ENCODE measurements at regions not wholly inside any gene's neighbourhood (a gene's known extent, or its start where the extent isn't known, plus 50 kb on each side); places are given as distances from the start of the nearest gene placed in this dataset.

DNA sequence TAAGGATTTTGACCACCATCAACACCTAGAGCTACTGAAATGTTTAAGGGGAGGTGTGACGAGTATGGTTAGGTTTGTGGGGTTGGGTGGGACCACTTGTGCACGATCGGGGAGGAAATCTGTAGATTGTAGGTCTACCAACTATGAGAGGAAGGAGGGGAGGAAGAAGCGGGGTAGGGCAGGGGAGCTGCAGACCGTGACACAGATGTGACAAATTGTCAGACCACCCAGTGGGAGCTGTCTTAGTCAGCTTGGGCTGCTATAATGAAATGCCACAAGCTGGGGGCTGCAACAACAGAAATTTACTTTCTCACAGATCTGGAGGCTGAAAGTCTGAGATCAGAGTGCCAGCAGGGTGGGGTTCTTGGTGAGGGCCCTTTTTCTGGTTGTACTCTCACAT, 62.2 kb upstream of the ARGLU1 start:
- DNase-seq (ENCODE audit: low read depth): no peak
- TF ChIP-seq POLR2A (IDR thresholded peaks at IDR 0.05; ENCODE audit: extremely low read depth, insufficient read length) (no peak), CTCF (IDR thresholded peaks at IDR 0.05; ENCODE audit: low read depth, low read length) (no peak), MAX (IDR thresholded peaks at IDR 0.05; ENCODE audit: low read depth, low read length) (no peak), MYC (IDR thresholded peaks at IDR 0.05; ENCODE audit: low read depth, low read length) (no peak)

DNA sequence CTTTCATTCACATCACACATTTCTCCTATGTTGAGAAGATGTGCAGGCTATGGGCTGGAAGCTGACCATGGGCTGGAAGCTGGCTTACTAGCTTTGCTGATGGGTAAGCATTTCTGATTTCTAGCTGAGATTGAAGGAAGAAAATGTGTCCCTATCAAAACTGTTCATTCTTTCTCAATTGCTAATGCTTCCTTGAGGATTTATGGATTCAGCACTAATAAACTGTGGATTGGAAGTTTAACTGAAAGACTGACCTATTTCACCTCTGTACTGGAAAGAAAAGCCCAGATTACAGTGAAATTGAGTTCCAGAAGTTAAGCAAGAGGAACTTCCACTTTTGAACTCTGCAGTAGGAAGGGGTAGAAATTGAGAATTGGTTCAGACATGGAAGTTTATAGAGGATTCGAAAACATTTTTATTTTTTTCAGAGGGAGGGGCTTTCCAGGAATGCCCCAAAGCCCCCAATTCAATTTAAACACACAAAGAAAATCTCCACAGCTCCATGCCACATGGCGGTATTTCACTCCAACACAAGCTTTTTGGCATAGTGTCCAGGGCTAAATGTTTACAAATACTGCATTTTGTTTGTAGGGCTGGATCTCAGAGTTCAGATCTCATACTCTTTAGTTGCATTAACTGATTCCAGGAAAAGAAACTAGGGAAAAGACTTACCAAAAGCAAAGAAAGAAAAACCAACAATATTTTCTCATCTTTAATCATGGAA, 61.2 kb upstream of the ARGLU1 start:
- TF ChIP-seq MYC (IDR thresholded peaks at IDR 0.05; ENCODE audit: low read depth, low read length): no peak
- no peak for TF ChIP-seq POLR2A (IDR thresholded peaks at IDR 0.05; ENCODE audit: extremely low read depth, insufficient read length)
- no peak for TF ChIP-seq MAX (IDR thresholded peaks at IDR 0.05; ENCODE audit: low read depth, low read length)
- TF ChIP-seq CTCF (IDR thresholded peaks at IDR 0.05; ENCODE audit: low read depth, low read length): no peak
- H3K4me3 ChIP-seq (ENCODE audit: low read depth, low read length): no peak overlapping the region
- no peak for DNase-seq (ENCODE audit: low read depth)

More for the DNA sequence above, 62.2 kb upstream of the ARGLU1 start:
- no peak overlapping the region for H3K4me3 ChIP-seq (ENCODE audit: low read depth, low read length)

DNA sequence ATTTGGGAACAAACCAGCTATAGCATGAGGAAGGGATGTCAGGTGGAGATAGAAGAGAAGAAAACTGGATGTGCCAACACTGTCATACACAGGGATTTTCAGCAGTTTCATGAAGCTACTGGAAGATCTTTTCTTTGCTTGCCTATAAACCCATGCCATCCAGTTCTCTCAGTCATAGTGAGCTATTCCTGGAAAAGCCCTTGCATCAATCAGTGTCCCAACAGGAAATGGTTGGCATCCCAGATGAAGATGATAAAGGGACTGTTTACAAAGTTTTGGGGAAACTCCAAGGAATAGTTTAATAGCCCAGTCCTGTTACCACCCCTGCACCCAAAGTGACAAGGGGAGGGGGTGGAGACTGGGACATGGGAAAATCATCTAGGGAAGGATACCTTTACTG, 58.5 kb upstream of the ARGLU1 start:
- TF ChIP-seq MAX (IDR thresholded peaks at IDR 0.05; ENCODE audit: low read depth, low read length) (no peak), MYC (IDR thresholded peaks at IDR 0.05; ENCODE audit: low read depth, low read length) (no peak), POLR2A (IDR thresholded peaks at IDR 0.05; ENCODE audit: extremely low read depth, insufficient read length) (no peak)
- no peak for DNase-seq (ENCODE audit: low read depth)
- H3K4me3 ChIP-seq (ENCODE audit: low read depth, low read length): no peak overlapping the region

GRCh38 chr13:106625578-106625977, 57.6 kb upstream of the ARGLU1 start:
- H3K4me3 ChIP-seq (ENCODE audit: low read depth, low read length): no peak overlapping the region
- no peak for DNase-seq (ENCODE audit: low read depth)
- TF ChIP-seq MYC (IDR thresholded peaks at IDR 0.05; ENCODE audit: low read depth, low read length) (no peak), MAX (IDR thresholded peaks at IDR 0.05; ENCODE audit: low read depth, low read length) (no peak), CTCF (IDR thresholded peaks at IDR 0.05; ENCODE audit: low read depth, low read length) (no peak), POLR2A (IDR thresholded peaks at IDR 0.05; ENCODE audit: extremely low read depth, insufficient read length) (no peak)

- no peak overlapping the region for H3K4me3 ChIP-seq (ENCODE audit: low read depth, low read length)
- TF ChIP-seq MAX (IDR thresholded peaks at IDR 0.05; ENCODE audit: low read depth, low read length): no peak
- TF ChIP-seq MYC (IDR thresholded peaks at IDR 0.05; ENCODE audit: low read depth, low read length): no peak
- TF ChIP-seq CTCF (IDR thresholded peaks at IDR 0.05; ENCODE audit: low read depth, low read length): no peak
- no peak for TF ChIP-seq POLR2A (IDR thresholded peaks at IDR 0.05; ENCODE audit: extremely low read depth, insufficient read length)
- no peak for DNase-seq (ENCODE audit: low read depth)
These were observed 56.0 kb upstream of the ARGLU1 start for GRCh38 chr13:106623799-106624460.

DNA sequence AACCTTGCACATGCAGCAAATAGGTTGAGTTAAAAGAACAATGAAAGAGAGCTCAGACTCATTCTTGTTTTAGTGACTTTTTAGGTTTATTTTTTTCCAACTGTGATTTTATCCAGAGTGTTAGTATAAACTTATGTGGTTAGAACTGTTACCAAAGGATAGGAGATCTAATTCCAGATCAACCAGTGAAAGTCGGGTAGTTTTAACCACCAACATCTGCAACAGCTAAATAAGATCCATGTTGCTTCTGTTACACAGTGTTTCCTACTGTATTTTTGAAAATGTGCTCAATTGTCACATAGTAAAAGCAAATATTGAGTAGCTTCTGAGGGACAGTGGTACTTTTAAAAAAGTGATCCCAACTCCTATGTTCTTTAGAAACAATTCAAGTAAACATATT, 53.9 kb upstream of the ARGLU1 start:
- TF ChIP-seq POLR2A (IDR thresholded peaks at IDR 0.05; ENCODE audit: extremely low read depth, insufficient read length) (no peak), MAX (IDR thresholded peaks at IDR 0.05; ENCODE audit: low read depth, low read length) (no peak), CTCF (IDR thresholded peaks at IDR 0.05; ENCODE audit: low read depth, low read length) (no peak), MYC (IDR thresholded peaks at IDR 0.05; ENCODE audit: low read depth, low read length) (no peak)
- H3K4me3 ChIP-seq (ENCODE audit: low read depth, low read length): no peak overlapping the region
- DNase-seq (ENCODE audit: low read depth): no peak

All from NB4 (cell line).